ENCODE measurements at regions not wholly inside any gene's neighbourhood (a gene's known extent, or its start where the extent isn't known, plus 50 kb on each side); places are given as distances from the start of the nearest gene placed in this dataset.

GRCh38 chr14:101227611-101228594 is 324.4 kb upstream of the RTL1 start:
- no peaks in the 10 kb centered on the region for H3K27me3 ChIP-seq (ENCODE audit: control insufficient read depth in 1 of 2, insufficient read depth in 2 of 2, low read length in 1 of 2)
- H3K4me3 ChIP-seq (ENCODE audit: low read length in 2 of 2) = no peak overlapping the region
- H3K4me1 ChIP-seq (ENCODE audit: control insufficient read depth in 1 of 2, insufficient read depth in 2 of 2, low read length in 2 of 2) = no peaks in the 10 kb centered on the region
- no peaks in the 10 kb centered on the region for H3K9me3 ChIP-seq (ENCODE audit: control insufficient read depth, low read length)
- intact Hi-C loops (cut with DNase I) = no loop called here
- ATAC-seq (ENCODE audit: low FRiP score) (no peak), DNase-seq (peak in 1 of 2 donors; percentile 22)
- H3K36me3 ChIP-seq (ENCODE audit: control insufficient read depth in 1 of 2, insufficient read depth in 2 of 2, low read length in 1 of 2) = no peaks in the 10 kb centered on the region
- H3K27ac ChIP-seq (ENCODE audit: low read depth in 1 of 2, low read length in 2 of 2) = no peak overlapping the region
- 84 to 89% methylated on average over 40 to 41 of the region's 41 CpGs for WGBS, 2 donors

- Histone ChIP-seq H3K4me1 (ENCODE audit: control insufficient read depth in 1 of 2, insufficient read depth in 2 of 2, low read length in 2 of 2) (no peaks in the 10 kb centered on the region), H3K36me3 (ENCODE audit: control insufficient read depth in 1 of 2, insufficient read depth in 2 of 2, low read length in 1 of 2) (no peaks in the 10 kb centered on the region), H3K27me3 (ENCODE audit: control insufficient read depth in 1 of 2, insufficient read depth in 2 of 2, low read length in 1 of 2) (no peaks in the 10 kb centered on the region), H3K4me3 (ENCODE audit: low read length in 2 of 2) (no peak overlapping the region), H3K9me3 (ENCODE audit: control insufficient read depth, low read length) (no peaks in the 10 kb centered on the region), H3K27ac (ENCODE audit: low read depth in 1 of 2, low read length in 2 of 2) (no peak overlapping the region)
- ATAC-seq (ENCODE audit: low FRiP score) (no peak), DNase-seq (no peak)
- 90 to 92% methylated on average over 17 of the region's 17 CpGs for WGBS, 2 donors
- intact Hi-C loops (cut with DNase I) = no loop called here
Measured at GRCh38 chr14:101228949-101229541, 325.5 kb upstream of the RTL1 start.

- WGBS, 2 donors = 77 to 81% methylated on average over 12 to 27 of the region's 27 CpGs
- H3K27me3 ChIP-seq (ENCODE audit: control insufficient read depth in 1 of 2, insufficient read depth in 2 of 2, low read length in 1 of 2) = no peaks in the 10 kb centered on the region
- no peak for ATAC-seq (ENCODE audit: low FRiP score)
- H3K4me3 ChIP-seq (ENCODE audit: low read length in 2 of 2) = no peak overlapping the region
- DNase-seq = peak in 1 of 2 donors; percentile 17
- H3K36me3 ChIP-seq (ENCODE audit: control insufficient read depth in 1 of 2, insufficient read depth in 2 of 2, low read length in 1 of 2) = no peaks in the 10 kb centered on the region
- H3K9me3 ChIP-seq (ENCODE audit: control insufficient read depth, low read length) = no peaks in the 10 kb centered on the region
- no peaks in the 10 kb centered on the region for H3K4me1 ChIP-seq (ENCODE audit: control insufficient read depth in 1 of 2, insufficient read depth in 2 of 2, low read length in 2 of 2)
- H3K27ac ChIP-seq (ENCODE audit: low read depth in 1 of 2, low read length in 2 of 2) = no peak overlapping the region
- intact Hi-C loops (cut with DNase I) = no loop called here
Measured at GRCh38 chr14:101229666-101230065, 326.1 kb upstream of the RTL1 start.

DNA sequence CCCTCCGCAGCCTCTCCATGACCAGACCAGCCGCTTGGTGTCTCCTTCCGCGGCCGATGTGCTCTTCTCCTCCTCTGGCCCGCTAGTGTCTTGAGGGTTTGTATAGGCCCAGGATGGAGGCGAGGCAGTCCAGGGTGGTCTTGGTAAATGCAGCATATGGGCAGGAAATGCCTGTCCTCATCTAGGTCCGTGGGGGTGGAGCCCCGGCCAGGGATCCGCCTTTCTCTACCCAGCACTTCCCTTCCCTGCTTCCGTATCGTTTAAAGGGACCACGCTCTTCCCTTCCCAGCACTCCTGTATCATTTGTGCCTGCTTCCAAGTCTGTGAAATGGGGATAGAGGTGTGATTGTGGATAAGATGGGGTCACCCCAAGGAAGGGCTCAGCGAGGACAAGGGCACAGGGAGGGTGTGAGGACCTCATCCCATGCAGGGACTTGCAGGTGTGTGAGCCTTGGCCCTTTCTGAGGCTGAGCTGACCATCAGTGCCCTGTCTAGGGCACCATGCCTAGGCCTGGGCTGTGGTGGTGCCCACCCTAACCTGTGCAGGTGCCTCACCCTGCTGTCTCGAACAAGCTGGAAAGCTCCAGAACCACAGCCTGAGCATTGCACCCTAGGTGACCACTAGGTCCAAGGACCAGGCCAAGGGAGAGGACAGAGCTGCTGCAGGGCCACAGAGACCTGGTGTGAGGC is 326.8 kb upstream of the RTL1 start:
- no peak overlapping the region for H3K27ac ChIP-seq (ENCODE audit: low read depth in 1 of 2, low read length in 2 of 2)
- no peaks in the 10 kb centered on the region for H3K27me3 ChIP-seq (ENCODE audit: control insufficient read depth in 1 of 2, insufficient read depth in 2 of 2, low read length in 1 of 2)
- no peak for ATAC-seq (ENCODE audit: low FRiP score)
- H3K4me3 ChIP-seq (ENCODE audit: low read length in 2 of 2) = no peak overlapping the region
- DNase-seq = peak; percentile 27 to 37
- 84 to 88% methylated on average over 15 of the region's 15 CpGs for WGBS, 2 donors
- H3K9me3 ChIP-seq (ENCODE audit: control insufficient read depth, low read length) = no peaks in the 10 kb centered on the region
- no peaks in the 10 kb centered on the region for H3K36me3 ChIP-seq (ENCODE audit: control insufficient read depth in 1 of 2, insufficient read depth in 2 of 2, low read length in 1 of 2)
- intact Hi-C loops (cut with DNase I) = no loop called here
- no peaks in the 10 kb centered on the region for H3K4me1 ChIP-seq (ENCODE audit: control insufficient read depth in 1 of 2, insufficient read depth in 2 of 2, low read length in 2 of 2)

DNA sequence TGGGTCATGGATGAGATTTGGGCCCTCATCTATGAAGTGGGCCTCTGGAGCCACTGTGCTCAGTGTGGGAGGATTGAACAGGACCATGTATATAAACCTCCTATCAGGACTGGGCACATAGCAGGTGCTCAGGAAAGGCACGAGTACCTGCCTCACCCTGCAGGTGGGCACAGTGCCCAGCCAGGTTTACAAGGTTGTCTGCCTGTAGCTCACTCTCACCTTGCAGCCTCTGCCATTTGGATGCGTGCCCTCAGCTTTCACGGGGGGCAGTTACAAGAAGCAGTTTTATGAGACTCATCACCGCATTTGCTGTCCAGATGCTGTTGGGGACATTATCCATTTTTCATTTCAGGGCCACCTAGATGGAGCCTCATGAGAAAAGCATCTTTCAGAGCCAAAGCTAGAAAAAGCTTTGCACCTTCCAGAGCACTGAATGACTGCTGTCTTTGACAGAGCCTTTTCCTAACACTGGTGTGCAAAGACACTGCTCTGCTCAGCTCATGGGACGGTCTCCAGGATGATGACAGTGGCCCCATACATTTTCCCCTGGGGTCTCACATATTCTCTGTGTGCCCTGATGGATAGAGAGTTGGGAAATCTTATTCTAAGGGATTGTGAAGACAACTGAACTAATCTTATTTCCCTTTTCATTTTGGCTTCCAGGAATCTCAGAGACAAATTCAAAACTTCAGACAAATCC is 327.5 kb upstream of the RTL1 start:
- Histone ChIP-seq H3K4me3 (ENCODE audit: low read length in 2 of 2) (no peak overlapping the region), H3K27ac (ENCODE audit: low read depth in 1 of 2, low read length in 2 of 2) (no peak overlapping the region), H3K9me3 (ENCODE audit: control insufficient read depth, low read length) (no peaks in the 10 kb centered on the region), H3K27me3 (ENCODE audit: control insufficient read depth in 1 of 2, insufficient read depth in 2 of 2, low read length in 1 of 2) (no peaks in the 10 kb centered on the region), H3K36me3 (ENCODE audit: control insufficient read depth in 1 of 2, insufficient read depth in 2 of 2, low read length in 1 of 2) (no peaks in the 10 kb centered on the region), H3K4me1 (ENCODE audit: control insufficient read depth in 1 of 2, insufficient read depth in 2 of 2, low read length in 2 of 2) (no peaks in the 10 kb centered on the region)
- intact Hi-C loops (cut with DNase I) = no loop called here
- WGBS, 2 donors = 95 to 98% methylated on average over 5 of the region's 5 CpGs
- DNase-seq (peak; percentile 33 to 52), ATAC-seq (ENCODE audit: low FRiP score) (no peak)

GRCh38 chr14:101231828-101232227 is 328.3 kb upstream of the RTL1 start:
- no peaks in the 10 kb centered on the region for H3K9me3 ChIP-seq (ENCODE audit: control insufficient read depth, low read length)
- H3K4me3 ChIP-seq (ENCODE audit: low read length in 2 of 2) = no peak overlapping the region
- ATAC-seq (ENCODE audit: low FRiP score) = no peak
- H3K27ac ChIP-seq (ENCODE audit: low read depth in 1 of 2, low read length in 2 of 2) = no peak overlapping the region
- no peaks in the 10 kb centered on the region for H3K36me3 ChIP-seq (ENCODE audit: control insufficient read depth in 1 of 2, insufficient read depth in 2 of 2, low read length in 1 of 2)
- DNase-seq = peak in 1 of 2 donors; percentile 45
- intact Hi-C loops (cut with DNase I) = no loop called here
- H3K4me1 ChIP-seq (ENCODE audit: control insufficient read depth in 1 of 2, insufficient read depth in 2 of 2, low read length in 2 of 2) = no peaks in the 10 kb centered on the region
- H3K27me3 ChIP-seq (ENCODE audit: control insufficient read depth in 1 of 2, insufficient read depth in 2 of 2, low read length in 1 of 2) = no peaks in the 10 kb centered on the region
- WGBS, 2 donors = 92 to 93% methylated on average over 4 of the region's 4 CpGs

- no peaks in the 10 kb centered on the region for H3K36me3 ChIP-seq (ENCODE audit: control insufficient read depth in 1 of 2, insufficient read depth in 2 of 2, low read length in 1 of 2)
- peak in 1 of 2 donors; percentile 50 for DNase-seq
- H3K9me3 ChIP-seq (ENCODE audit: control insufficient read depth, low read length) = no peaks in the 10 kb centered on the region
- 46 to 49% methylated on average over 21 of the region's 21 CpGs for WGBS, 2 donors
- intact Hi-C loops (cut with DNase I) = no loop called here
- no peaks in the 10 kb centered on the region for H3K4me1 ChIP-seq (ENCODE audit: control insufficient read depth in 1 of 2, insufficient read depth in 2 of 2, low read length in 2 of 2)
- H3K27ac ChIP-seq (ENCODE audit: low read depth in 1 of 2, low read length in 2 of 2) = no peak overlapping the region
- no peaks in the 10 kb centered on the region for H3K27me3 ChIP-seq (ENCODE audit: control insufficient read depth in 1 of 2, insufficient read depth in 2 of 2, low read length in 1 of 2)
- no peak for ATAC-seq (ENCODE audit: low FRiP score)
- no peak overlapping the region for H3K4me3 ChIP-seq (ENCODE audit: low read length in 2 of 2)
Measured at GRCh38 chr14:101232340-101233020, 328.8 kb upstream of the DIO3 start.

DNA sequence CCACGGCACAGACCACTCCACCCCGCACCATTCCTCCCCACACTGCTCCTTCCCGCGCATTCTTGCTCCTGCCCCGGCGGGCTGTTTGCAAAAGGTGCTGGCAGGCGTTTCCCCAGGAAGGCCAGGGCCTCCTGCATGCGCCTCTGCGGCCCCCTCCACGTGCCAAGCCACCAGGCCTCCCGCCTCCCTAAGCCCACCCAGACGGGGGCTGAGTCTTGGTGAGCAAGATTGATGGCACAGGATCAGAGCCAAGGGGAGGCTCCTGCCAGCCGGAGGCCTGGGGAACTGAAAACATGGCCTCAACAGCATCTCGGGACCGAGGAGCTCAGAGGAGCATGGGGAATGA is 328.3 kb upstream of the DIO3 start:
- Histone ChIP-seq H3K27me3 (ENCODE audit: control insufficient read depth in 1 of 2, insufficient read depth in 2 of 2, low read length in 1 of 2) (no peaks in the 10 kb centered on the region), H3K36me3 (ENCODE audit: control insufficient read depth in 1 of 2, insufficient read depth in 2 of 2, low read length in 1 of 2) (no peaks in the 10 kb centered on the region), H3K9me3 (ENCODE audit: control insufficient read depth, low read length) (no peaks in the 10 kb centered on the region), H3K4me1 (ENCODE audit: control insufficient read depth in 1 of 2, insufficient read depth in 2 of 2, low read length in 2 of 2) (no peaks in the 10 kb centered on the region), H3K27ac (ENCODE audit: low read depth in 1 of 2, low read length in 2 of 2) (no peak overlapping the region), H3K4me3 (ENCODE audit: low read length in 2 of 2) (no peak overlapping the region)
- intact Hi-C loops (cut with DNase I) = no loop called here
- DNase-seq (no peak), ATAC-seq (ENCODE audit: low FRiP score) (no peak)
- 1 to 4% methylated on average over 13 to 15 of the region's 15 CpGs for WGBS, 2 donors
